ENCODE measurements at regions not wholly inside any gene's neighbourhood (a gene's known extent, or its start where the extent isn't known, plus 50 kb on each side); places are given as distances from the start of the nearest gene placed in this dataset.

DNA sequence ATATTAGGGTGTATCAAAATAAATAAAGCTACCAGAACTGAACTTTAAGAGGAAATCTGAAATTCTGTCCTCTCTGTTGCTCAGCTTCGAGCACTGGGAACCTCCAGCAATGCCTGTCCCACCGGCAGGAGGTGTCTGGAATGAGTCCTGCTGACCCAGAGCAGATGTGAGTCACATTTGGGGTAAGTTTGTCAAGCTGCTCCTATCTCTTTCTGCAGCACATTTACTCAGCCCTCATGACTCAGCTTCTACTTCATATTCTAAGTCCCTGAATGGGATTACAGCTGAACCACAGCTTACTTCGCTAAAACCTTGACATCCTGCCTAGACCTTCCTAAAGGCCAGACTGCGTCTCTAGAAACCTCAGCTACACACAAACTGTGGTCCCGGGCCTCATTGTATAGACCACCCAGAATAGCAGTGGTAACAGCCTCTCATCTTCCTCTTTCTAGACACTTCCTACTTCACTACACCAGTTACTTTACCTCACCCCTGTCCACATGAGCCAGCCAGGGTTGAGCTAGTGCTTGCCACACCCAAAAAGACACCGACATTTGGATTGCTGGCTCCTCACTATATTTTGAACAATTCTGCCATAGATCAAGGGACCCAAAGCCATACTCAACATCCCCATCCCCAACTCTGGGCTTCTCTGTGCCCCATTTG is 109.6 kb upstream of the TMCO5A start:
- no peak for TF ChIP-seq CEBPB (IDR thresholded peaks at IDR 0.05)
- no peak for TF ChIP-seq CTCF (IDR thresholded peaks at IDR 0.05)
- TF ChIP-seq HOXA7 (CRISPR knock-in tag; IDR thresholded peaks at IDR 0.05) = no peak

Measured in A549 (cell line).